Cardiac fibroblast (primary cell): ENCODE measurements at regions not wholly inside any gene's neighbourhood (a gene's known extent, or its start where the extent isn't known, plus 50 kb on each side); places are given as distances from the start of the nearest gene placed in this dataset.

ENCODE experiments used
- DNase-seq, 2 donors: peaks; one replicate each; pipeline versions ENCODE4 v3.0.0 to v3.0.0-alpha.2; 2010; ENCODE audit warnings: low read depth in 2 of 2
- H3K4me3 ChIP-seq, 2 donors: replicated peaks in 1 of 2; 1 replicate in 1 of 2; 2 replicates in 1 of 2; pipeline ENCODE4 v1.5.1; 2011; ENCODE audit warnings: low read depth in 2 of 2, low read length in 2 of 2, mild to moderate bottlenecking in 2 of 2, moderate library complexity in 1 of 2
- TF ChIP-seq, protein P1 (sequence below): IDR thresholded peaks from one replicate; pipeline ENCODE4 v1.5.1; 2011; ENCODE audit warnings: low read depth, mild to moderate bottlenecking, low read length, inconsistent platforms

DNA sequence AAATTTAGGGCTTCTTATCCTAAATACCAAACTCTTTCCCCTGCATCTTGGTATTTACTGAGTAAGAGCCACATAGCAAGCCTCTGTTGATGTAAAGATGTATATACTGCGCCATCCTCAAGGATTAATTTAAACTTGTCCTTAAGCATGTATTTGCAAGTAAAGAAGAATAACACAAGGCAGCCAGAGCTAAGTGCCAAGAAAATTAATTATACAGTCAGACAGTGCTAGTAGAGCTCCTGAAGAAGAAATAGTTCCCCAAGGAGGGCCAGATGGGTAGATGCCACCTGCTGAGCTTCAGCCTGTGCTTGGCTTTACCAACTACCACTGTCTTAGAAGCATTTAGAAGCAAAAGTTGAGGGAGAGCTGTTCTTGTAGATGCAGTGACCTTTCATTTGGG is 470.0 kb downstream of the BUD13 start:
- TF ChIP-seq, protein P1, sequence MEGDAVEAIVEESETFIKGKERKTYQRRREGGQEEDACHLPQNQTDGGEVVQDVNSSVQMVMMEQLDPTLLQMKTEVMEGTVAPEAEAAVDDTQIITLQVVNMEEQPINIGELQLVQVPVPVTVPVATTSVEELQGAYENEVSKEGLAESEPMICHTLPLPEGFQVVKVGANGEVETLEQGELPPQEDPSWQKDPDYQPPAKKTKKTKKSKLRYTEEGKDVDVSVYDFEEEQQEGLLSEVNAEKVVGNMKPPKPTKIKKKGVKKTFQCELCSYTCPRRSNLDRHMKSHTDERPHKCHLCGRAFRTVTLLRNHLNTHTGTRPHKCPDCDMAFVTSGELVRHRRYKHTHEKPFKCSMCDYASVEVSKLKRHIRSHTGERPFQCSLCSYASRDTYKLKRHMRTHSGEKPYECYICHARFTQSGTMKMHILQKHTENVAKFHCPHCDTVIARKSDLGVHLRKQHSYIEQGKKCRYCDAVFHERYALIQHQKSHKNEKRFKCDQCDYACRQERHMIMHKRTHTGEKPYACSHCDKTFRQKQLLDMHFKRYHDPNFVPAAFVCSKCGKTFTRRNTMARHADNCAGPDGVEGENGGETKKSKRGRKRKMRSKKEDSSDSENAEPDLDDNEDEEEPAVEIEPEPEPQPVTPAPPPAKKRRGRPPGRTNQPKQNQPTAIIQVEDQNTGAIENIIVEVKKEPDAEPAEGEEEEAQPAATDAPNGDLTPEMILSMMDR = no peak
- no peak overlapping the region for H3K4me3 ChIP-seq

DNA sequence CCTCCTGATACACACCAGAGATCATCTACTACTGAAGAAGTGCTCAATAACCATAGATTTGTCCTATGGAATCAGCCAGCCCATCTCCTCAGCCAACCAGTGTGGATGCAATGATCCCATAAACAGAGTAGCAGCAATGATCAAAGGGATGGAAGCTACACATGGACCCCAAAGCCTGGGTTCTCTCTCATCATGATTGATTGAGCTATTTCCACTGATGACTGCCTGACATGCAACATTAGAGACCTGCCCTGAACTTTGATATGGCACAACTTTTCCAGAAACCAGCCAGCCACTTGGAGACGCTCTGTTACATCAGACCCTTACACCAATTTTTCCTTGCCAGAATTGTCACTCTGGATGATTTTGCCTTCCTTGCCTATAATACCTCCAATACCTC is 471.6 kb downstream of the BUD13 start:
- DNase-seq = no peak
- TF ChIP-seq, protein P1 = no peak

More for the DNA sequence above, 470.0 kb downstream of the BUD13 start:
- DNase-seq = no peak

DNA sequence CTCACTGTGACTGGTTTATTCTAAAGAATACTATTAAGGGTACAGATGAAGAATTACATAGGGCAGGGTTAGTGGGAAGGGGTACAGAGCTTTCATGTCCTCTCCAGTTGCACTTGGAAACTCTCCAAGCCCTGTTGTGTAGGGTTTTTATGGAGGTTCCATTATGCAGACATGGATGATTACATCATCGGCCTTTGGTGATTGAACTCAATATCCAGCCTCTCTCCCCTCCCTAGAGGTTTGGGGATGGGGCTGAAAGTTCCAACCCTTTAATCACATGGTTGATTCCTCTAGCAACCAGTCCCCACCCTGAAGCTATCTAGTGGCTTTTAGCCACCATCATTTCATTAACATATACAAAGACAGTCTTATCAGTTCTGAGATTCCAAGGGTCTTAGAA is 472.6 kb downstream of the BUD13 start:
- no peak overlapping the region for H3K4me3 ChIP-seq
- no peak for DNase-seq
- TF ChIP-seq, protein P1 = no peak

More for the DNA sequence above, 471.6 kb downstream of the BUD13 start:
- H3K4me3 ChIP-seq = no peak overlapping the region

DNA sequence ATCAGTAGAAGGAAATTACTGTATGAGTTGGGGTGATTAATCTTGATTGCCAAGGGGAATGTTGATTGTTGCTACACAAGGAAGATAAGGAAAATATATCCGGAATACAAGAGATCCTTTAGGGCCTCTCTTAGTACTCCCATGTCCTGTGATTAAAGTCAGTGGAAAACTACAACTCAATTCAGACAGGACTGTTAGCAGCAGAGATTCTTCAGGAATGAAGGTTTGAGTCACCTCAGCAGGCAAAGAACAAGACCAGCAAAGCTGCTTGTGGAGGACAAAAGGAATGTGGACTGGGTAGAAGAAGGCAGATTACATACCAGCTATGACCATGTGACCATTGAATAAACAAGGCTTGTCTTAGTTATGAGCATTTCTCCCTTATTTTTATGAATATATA is 478.2 kb downstream of the BUD13 start:
- no peak for DNase-seq
- TF ChIP-seq, protein P1 = no peak

DNA sequence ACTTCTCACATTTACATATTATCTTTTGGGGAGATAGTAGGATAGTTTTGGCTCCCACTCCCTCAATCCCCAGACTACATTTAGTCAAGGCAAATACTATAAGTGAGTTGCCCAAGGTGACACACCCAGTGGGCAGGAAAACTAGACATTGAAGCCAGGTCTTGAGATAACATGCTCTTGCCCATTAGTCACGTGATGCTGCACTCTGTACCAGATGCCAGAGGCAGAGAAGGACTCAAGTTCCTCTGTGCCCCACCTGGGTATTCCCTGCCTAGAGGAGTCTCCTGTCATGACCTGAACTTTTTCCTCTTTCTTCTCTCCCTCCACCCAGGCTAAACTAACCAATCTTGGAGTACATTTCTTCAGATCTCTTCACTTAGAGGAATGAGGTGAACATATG is 484.9 kb downstream of the BUD13 start:
- no peak overlapping the region for H3K4me3 ChIP-seq
- TF ChIP-seq, protein P1 = no peak
- no peak for DNase-seq

More for the DNA sequence above, 478.2 kb downstream of the BUD13 start:
- no peak overlapping the region for H3K4me3 ChIP-seq

DNA sequence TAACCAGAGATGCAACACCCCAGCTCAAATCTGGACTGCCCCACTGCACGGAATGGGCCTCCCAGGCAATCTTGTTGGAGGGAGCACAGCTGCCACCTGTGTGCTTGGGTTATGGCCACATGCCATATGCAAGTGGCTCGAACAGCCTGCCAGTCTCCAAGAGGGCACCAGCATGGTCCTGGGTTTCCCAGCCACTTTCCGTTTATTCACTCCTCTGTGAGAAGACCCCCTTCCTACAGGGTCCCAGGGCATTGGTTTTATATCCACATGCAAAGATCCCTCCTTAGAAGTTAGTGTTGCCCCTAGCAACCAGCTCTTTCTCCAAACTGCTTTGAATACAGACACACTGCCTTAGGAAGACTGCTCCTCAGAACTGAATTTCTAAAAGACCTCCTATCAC is 487.8 kb downstream of the BUD13 start:
- H3K4me3 ChIP-seq = no peak overlapping the region
- DNase-seq = no peak
- TF ChIP-seq, protein P1 = no peak

DNA sequence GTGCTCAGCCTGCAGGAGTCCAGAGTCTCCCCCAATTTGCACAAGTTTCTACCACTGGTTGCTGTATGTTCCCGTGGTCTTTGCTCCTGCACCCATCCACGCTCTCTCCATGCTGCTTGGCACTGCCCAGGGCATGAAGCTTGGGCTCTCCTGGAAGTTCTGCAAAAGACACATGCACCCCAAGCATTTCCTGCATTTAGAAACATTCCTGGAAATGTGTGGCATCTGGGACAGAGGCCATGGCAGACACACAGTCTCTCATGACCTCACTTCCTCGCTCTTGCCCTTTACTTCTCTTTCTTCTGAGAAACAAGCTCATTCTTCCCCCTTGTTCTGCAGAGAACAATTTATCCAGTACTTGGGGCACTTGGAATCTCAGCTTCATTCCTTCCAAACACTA is 489.5 kb downstream of the BUD13 start:
- TF ChIP-seq, protein P1 = no peak
- no peak overlapping the region for H3K4me3 ChIP-seq
- DNase-seq = no peak
